ENCODE measurements at regions not wholly inside any gene's neighbourhood (a gene's known extent, or its start where the extent isn't known, plus 50 kb on each side); places are given as distances from the start of the nearest gene placed in this dataset.
A peak's percentile ranks its signal among the peaks of the same experiment; 100 is the strongest.

- no peak for TF ChIP-seq ISL1 (CRISPR knock-in tag; IDR thresholded peaks at IDR 0.05)
- TF ChIP-seq SNAI2 (CRISPR knock-in tag; IDR thresholded peaks at IDR 0.05) = no peak
- TF ChIP-seq ZC3H10 (CRISPR knock-in tag; IDR thresholded peaks at IDR 0.05) = no peak
- TF ChIP-seq CSRNP3 (CRISPR knock-in tag; IDR thresholded peaks at IDR 0.05) = no peak
- TF ChIP-seq GLIS3 (CRISPR knock-in tag; IDR thresholded peaks at IDR 0.05) = no peak
- TF ChIP-seq ARNTL (CRISPR knock-in tag; IDR thresholded peaks at IDR 0.05; ENCODE audit: borderline replicate concordance, low read depth) = no peak
- no peak for TF ChIP-seq CREB5 (CRISPR knock-in tag; IDR thresholded peaks at IDR 0.05; ENCODE audit: low read depth)
- no peak for TF ChIP-seq ZFP30 (CRISPR knock-in tag; IDR thresholded peaks at IDR 0.05)
- TF ChIP-seq PPARA (CRISPR knock-in tag; IDR thresholded peaks at IDR 0.05; ENCODE audit: borderline replicate concordance) = no peak
- no peak for TF ChIP-seq ZNF70 (CRISPR knock-in tag; IDR thresholded peaks at IDR 0.05)
- no peak for TF ChIP-seq ESRRG (CRISPR knock-in tag; IDR thresholded peaks at IDR 0.05)
- no peak for TF ChIP-seq POU6F1 (CRISPR knock-in tag; IDR thresholded peaks at IDR 0.05; ENCODE audit: borderline replicate concordance, low read depth)
- TF ChIP-seq ZNF8 (CRISPR knock-in tag; IDR thresholded peaks at IDR 0.05) = no peak
- TF ChIP-seq TOX (CRISPR knock-in tag; IDR thresholded peaks at IDR 0.05; ENCODE audit: borderline replicate concordance) = no peak
- no peak for TF ChIP-seq TSHZ2 (CRISPR knock-in tag; IDR thresholded peaks at IDR 0.05)
- TF ChIP-seq OSR1 (CRISPR knock-in tag; IDR thresholded peaks at IDR 0.05) = no peak
- TF ChIP-seq PATZ1 (CRISPR knock-in tag; IDR thresholded peaks at IDR 0.05; ENCODE audit: borderline replicate concordance) = no peak
- no peak for TF ChIP-seq BACH2 (CRISPR knock-in tag; IDR thresholded peaks at IDR 0.05; ENCODE audit: borderline replicate concordance)
- ATAC-seq = no peak
Measured at GRCh38 chr13:63409791-63410351, 1994.2 kb upstream of the PCDH20 start.

- ATAC-seq = peak; percentile 89
- TF ChIP-seq ZC3H10 (CRISPR knock-in tag; IDR thresholded peaks at IDR 0.05) = no peak
- TF ChIP-seq CREB5 (CRISPR knock-in tag; IDR thresholded peaks at IDR 0.05; ENCODE audit: low read depth) = peak; percentile 31; the same call in 1 of the 2 replicates
- peak; percentile 98 for TF ChIP-seq TCF4 (CRISPR knock-in tag; IDR thresholded peaks at IDR 0.05; ENCODE audit: borderline replicate concordance)
- TF ChIP-seq ISL1 (CRISPR knock-in tag; IDR thresholded peaks at IDR 0.05) = peak; percentile 80
- TF ChIP-seq TSHZ2 (CRISPR knock-in tag; IDR thresholded peaks at IDR 0.05) = peak; percentile 55; the same call in 1 of the 2 replicates
- peak; percentile 42; the same call in 1 of the 2 replicates for TF ChIP-seq CSRNP3 (CRISPR knock-in tag; IDR thresholded peaks at IDR 0.05)
Measured at GRCh38 chr13:63408331-63409189, 1992.9 kb upstream of the PCDH20 start.
